ENCODE measurements at regions not wholly inside any gene's neighbourhood (a gene's known extent, or its start where the extent isn't known, plus 50 kb on each side); places are given as distances from the start of the nearest gene placed in this dataset.

GRCh38 chr16:9545522-9546437 lies 454.3 kb downstream of the HAPSTR1 start:
- no peak for TF ChIP-seq PATZ1 (CRISPR knock-in tag; IDR thresholded peaks at IDR 0.05; ENCODE audit: borderline replicate concordance)
- no peak for TF ChIP-seq SNAI2 (CRISPR knock-in tag; IDR thresholded peaks at IDR 0.05)

Measured in SK-N-SH treated with all-trans-retinoic acid at 6 μM for 48 hours (cell line).